ENCODE measurements at regions not wholly inside any gene's neighbourhood (a gene's known extent, or its start where the extent isn't known, plus 50 kb on each side); places are given as distances from the start of the nearest gene placed in this dataset.
A peak's percentile ranks its signal among the peaks of the same experiment; 100 is the strongest.

- DNase-seq (ENCODE audit: low read depth): no peak
These were observed 178.0 kb upstream of the SASH1 start for GRCh38 chr6:148164645-148165044.

- DNase-seq (ENCODE audit: low read depth): no peak
These were observed 176.2 kb upstream of the SASH1 start for GRCh38 chr6:148166339-148166968.

GRCh38 chr6:148169706-148170105 lies 172.9 kb upstream of the SASH1 start:
- DNase-seq (ENCODE audit: low read depth): no peak

- DNase-seq (ENCODE audit: low read depth): no peak
These were observed 172.4 kb upstream of the SASH1 start for GRCh38 chr6:148170286-148170685.

GRCh38 chr6:148173548-148173947 lies 169.1 kb upstream of the SASH1 start:
- DNase-seq (ENCODE audit: low read depth): no peak

GRCh38 chr6:148175550-148176188 lies 167.0 kb upstream of the SASH1 start:
- no peak for DNase-seq (ENCODE audit: low read depth)

GRCh38 chr6:148177589-148178233 lies 164.9 kb upstream of the SASH1 start:
- no peak for DNase-seq (ENCODE audit: low read depth)

- no peak for DNase-seq (ENCODE audit: low read depth)
These were observed 162.9 kb upstream of the SASH1 start for GRCh38 chr6:148179786-148180185.

GRCh38 chr6:148182378-148182777 lies 160.3 kb upstream of the SASH1 start:
- no peak for DNase-seq (ENCODE audit: low read depth)

GRCh38 chr6:148183776-148184175 lies 158.9 kb upstream of the SASH1 start:
- no peak for DNase-seq (ENCODE audit: low read depth)

- DNase-seq (ENCODE audit: low read depth): no peak
These were observed 155.7 kb upstream of the SASH1 start for GRCh38 chr6:148186916-148187315.

- peak; percentile 66 for DNase-seq (ENCODE audit: low read depth)
These were observed 150.3 kb upstream of the SASH1 start for GRCh38 chr6:148192310-148192709.

GRCh38 chr6:148193063-148193680 lies 149.5 kb upstream of the SASH1 start:
- no peak for DNase-seq (ENCODE audit: low read depth)

GRCh38 chr6:148195511-148195910 lies 147.1 kb upstream of the SASH1 start:
- DNase-seq (ENCODE audit: low read depth): no peak

- no peak for DNase-seq (ENCODE audit: low read depth)
These were observed 143.1 kb upstream of the SASH1 start for GRCh38 chr6:148199584-148199983.

GRCh38 chr6:148200293-148200692 lies 142.3 kb upstream of the SASH1 start:
- DNase-seq (ENCODE audit: low read depth): no peak

- no peak for DNase-seq (ENCODE audit: low read depth)
These were observed 141.9 kb upstream of the SASH1 start for GRCh38 chr6:148200781-148201180.

- no peak for DNase-seq (ENCODE audit: low read depth)
These were observed 139.2 kb upstream of the SASH1 start for GRCh38 chr6:148203281-148203925.

- no peak for DNase-seq (ENCODE audit: low read depth)
These were observed 138.7 kb upstream of the SASH1 start for GRCh38 chr6:148203970-148204369.

- no peak for DNase-seq (ENCODE audit: low read depth)
These were observed 134.3 kb upstream of the SASH1 start for GRCh38 chr6:148208298-148208697.

GRCh38 chr6:148211777-148212324 lies 130.8 kb upstream of the SASH1 start:
- DNase-seq (ENCODE audit: low read depth): no peak

GRCh38 chr6:148212366-148212765 lies 130.3 kb upstream of the SASH1 start:
- no peak for DNase-seq (ENCODE audit: low read depth)

Data from HS-5 (cell line).